GM18868 (cell line): ENCODE measurements at regions not wholly inside any gene's neighbourhood (a gene's known extent, or its start where the extent isn't known, plus 50 kb on each side); places are given as distances from the start of the nearest gene placed in this dataset.

ENCODE experiments used
- ATAC-seq: cut with Tn5 transposase; IDR thresholded peaks from one replicate; pipeline ENCODE4 v1.9.1; 2021; ENCODE audit warnings: mild to moderate bottlenecking, moderate library complexity; ENCODE audit not compliant: unreplicated experiment

DNA sequence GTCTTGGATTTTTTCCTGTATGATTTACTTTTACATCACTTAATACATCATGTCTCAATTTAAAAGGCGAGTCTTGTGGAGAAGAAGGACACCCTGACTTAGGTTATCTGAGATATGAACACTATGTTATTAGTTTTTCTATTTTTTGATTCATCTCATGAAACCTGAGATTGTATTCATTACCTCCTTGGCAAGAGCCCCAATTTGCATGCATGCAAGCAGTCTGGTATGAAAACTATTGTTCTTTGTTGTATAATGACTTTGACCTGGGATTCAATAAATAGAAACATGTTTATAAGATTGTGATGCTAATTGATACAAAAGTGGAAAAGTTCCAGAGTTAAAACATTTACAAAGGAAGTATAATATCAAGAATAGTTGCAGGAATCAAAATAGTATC is 576.1 kb downstream of the NOVA1 start:
- no peak for ATAC-seq

GRCh38 chr14:26017270-26017669 is 580.6 kb downstream of the NOVA1 start:
- ATAC-seq: no peak

GRCh38 chr14:26008290-26008689 is 589.5 kb downstream of the NOVA1 start:
- ATAC-seq: no peak

GRCh38 chr14:26004342-26004741 is 593.5 kb downstream of the NOVA1 start:
- ATAC-seq: no peak

- no peak for ATAC-seq
Measured at GRCh38 chr14:25993830-25994229, 604.0 kb downstream of the NOVA1 start.

- ATAC-seq: no peak
Measured at GRCh38 chr14:25988536-25988935, 609.3 kb downstream of the NOVA1 start.

- ATAC-seq: no peak
Measured at GRCh38 chr14:25955772-25956171, 642.1 kb downstream of the NOVA1 start.

DNA sequence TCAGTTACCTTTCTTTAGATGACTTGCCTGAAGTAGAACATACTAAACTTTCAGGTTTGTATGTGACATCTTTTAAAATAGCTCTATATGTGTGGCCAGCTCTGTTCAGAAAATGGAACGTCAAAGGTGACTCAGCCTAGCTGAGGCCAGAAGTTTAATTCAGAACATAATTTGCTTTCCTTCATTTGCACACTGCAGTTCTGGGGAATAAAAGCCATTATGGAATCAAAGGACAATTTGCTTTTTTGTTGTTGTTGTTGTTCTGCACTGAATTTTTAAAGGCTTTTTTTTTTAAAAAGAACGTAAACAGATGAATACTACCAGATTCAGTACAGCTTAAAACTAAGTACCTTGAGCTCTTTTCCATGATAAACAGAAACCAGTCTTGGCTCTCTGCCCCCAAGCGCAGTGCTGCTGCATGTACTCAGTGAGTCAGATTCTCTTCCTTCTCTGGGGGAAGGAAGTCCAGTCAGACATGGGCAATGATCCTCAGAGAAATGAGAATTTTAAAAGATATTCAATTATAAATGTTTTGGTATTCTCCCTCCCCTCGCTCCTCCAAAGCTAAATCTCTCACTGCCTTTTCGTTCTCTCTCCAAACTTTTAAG is 644.2 kb downstream of the NOVA1 start:
- no peak for ATAC-seq

GRCh38 chr14:25945746-25946145 is 652.1 kb downstream of the NOVA1 start:
- ATAC-seq: no peak

DNA sequence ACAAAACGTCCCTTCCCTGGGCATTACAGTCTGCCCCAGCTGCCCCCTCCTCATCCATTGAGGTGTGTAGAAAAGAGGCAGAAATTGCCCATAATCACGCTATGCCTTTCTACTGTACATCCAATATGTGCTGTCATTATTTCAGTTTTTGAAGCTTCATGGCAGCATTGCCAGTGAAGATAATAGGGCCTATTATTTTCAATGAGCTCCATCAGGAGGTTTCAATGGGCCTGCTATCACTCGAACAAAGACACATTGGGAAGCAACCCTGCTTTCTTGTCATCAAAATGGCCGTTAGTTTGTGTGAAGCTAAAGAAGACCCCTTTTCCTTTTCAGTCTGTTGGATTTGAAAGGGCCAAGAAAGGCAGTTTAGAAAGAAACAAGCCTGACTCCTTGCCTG is 653.8 kb downstream of the NOVA1 start:
- ATAC-seq: no peak

GRCh38 chr14:25943329-25943728 is 654.5 kb downstream of the NOVA1 start:
- no peak for ATAC-seq

DNA sequence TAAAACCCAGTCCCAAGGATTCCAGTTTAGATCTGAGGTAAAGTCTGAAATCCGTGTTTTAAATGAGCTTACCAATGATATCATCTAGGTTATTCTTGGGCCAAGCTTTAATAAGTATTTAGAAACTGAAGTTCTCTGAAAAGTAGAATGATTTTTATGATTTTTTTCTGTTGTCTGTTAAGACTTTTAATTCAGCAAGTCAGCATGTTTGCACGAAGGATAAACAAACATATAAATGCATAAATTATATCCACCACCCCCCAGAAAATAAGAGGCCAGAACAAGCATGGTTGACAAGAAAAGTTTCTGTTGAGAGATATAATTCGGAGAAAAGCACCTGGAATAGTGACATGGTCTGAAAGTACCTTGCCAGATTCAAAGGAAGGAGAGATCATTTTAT is 655.7 kb downstream of the NOVA1 start:
- no peak for ATAC-seq

- ATAC-seq: no peak
Measured at GRCh38 chr14:25933731-25934130, 664.1 kb downstream of the NOVA1 start.

- no peak for ATAC-seq
Measured at GRCh38 chr14:25929881-25930615, 667.8 kb downstream of the NOVA1 start.

GRCh38 chr14:25911831-25912230 is 686.0 kb downstream of the NOVA1 start:
- ATAC-seq: no peak

GRCh38 chr14:25909045-25909747 is 688.6 kb downstream of the NOVA1 start:
- ATAC-seq: no peak

GRCh38 chr14:25908277-25909044 is 689.4 kb downstream of the NOVA1 start:
- ATAC-seq: no peak

DNA sequence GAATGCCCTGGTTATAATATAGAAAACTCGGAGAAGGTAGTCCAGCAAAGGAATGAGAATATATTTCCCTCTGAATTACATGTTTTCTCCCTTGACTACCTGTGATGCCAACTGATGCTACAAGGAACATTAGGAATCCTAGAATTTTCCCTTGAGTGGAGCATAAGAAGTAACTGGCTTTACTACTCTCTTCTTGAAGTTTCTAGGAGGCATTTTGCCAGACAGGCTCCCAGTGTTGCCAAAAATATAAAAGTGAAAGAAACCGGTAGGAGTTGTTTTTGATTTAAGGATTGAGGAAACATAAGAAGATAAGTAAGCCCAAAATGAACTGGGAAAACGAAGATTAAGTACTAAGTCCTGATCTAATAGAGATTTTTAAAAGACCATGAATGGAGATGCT is 693.4 kb downstream of the NOVA1 start:
- no peak for ATAC-seq

DNA sequence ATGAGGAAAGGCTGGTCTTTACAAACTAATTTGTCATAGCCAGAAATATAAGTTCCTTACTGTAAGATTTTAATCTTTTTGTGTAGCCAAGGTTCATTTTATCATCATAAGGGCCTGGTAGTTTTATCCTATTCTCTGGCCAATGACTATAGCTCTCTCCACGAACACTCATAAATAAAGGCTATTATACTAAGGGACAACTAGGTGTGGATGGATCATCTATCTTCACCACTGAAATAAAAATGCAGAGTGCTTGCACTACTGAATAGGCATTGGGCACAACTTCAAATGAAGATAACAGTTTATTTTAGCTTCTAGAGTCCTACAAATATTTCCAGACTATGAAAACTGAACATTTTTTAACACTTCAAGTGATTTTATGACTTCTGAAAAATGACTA is 698.6 kb downstream of the NOVA1 start:
- ATAC-seq: no peak

GRCh38 chr14:25896777-25897176 is 701.1 kb downstream of the NOVA1 start:
- no peak for ATAC-seq

GRCh38 chr14:25895740-25896139 is 702.1 kb downstream of the NOVA1 start:
- no peak for ATAC-seq
